Hippocampal formation (tissue), 2 donors: ENCODE measurements at regions not wholly inside any gene's neighbourhood (a gene's known extent, or its start where the extent isn't known, plus 50 kb on each side); places are given as distances from the start of the nearest gene placed in this dataset.

Experiments
- DNase-seq, 2 donors: peaks; one replicate each; lab custom pipeline; 2025; lab: John Stamatoyannopoulos, UW

GRCh38 chr17:72390675-72391508 lies 270.1 kb downstream of the SOX9 start:
- DNase-seq: no peak

- no peak for DNase-seq
Measured at GRCh38 chr17:72392056-72393010, 271.5 kb downstream of the SOX9 start.

- no peak for DNase-seq
Measured at GRCh38 chr17:72393553-72393952, 272.7 kb downstream of the SOX9 start.

- DNase-seq: no peak
Measured at GRCh38 chr17:72394531-72394930, 273.7 kb downstream of the SOX9 start.

- DNase-seq: no peak
Measured at GRCh38 chr17:72396121-72396520, 275.3 kb downstream of the SOX9 start.

- no peak for DNase-seq
Measured at GRCh38 chr17:72397223-72397667, 276.4 kb downstream of the SOX9 start.

GRCh38 chr17:72397687-72398086 lies 276.9 kb downstream of the SOX9 start:
- no peak for DNase-seq

GRCh38 chr17:72399023-72399607 lies 278.3 kb downstream of the SOX9 start:
- DNase-seq: no peak

GRCh38 chr17:72399608-72400487 lies 279.0 kb downstream of the SOX9 start:
- no peak for DNase-seq

- DNase-seq: no peak
Measured at GRCh38 chr17:72400488-72400827, 279.6 kb downstream of the SOX9 start.

- no peak for DNase-seq
Measured at GRCh38 chr17:72400863-72401262, 280.0 kb downstream of the SOX9 start.

GRCh38 chr17:72401883-72402726 lies 281.3 kb downstream of the SOX9 start:
- DNase-seq: no peak

- no peak for DNase-seq
Measured at GRCh38 chr17:72402727-72403210, 281.9 kb downstream of the SOX9 start.

GRCh38 chr17:72403713-72404209 lies 282.9 kb downstream of the SOX9 start:
- DNase-seq: no peak

GRCh38 chr17:72404872-72405271 lies 284.1 kb downstream of the SOX9 start:
- DNase-seq: no peak

- DNase-seq: no peak
Measured at GRCh38 chr17:72405662-72406230, 284.9 kb downstream of the SOX9 start.

- no peak for DNase-seq
Measured at GRCh38 chr17:72406498-72406897, 285.7 kb downstream of the SOX9 start.

- peak; percentile 27 to 67 for DNase-seq
Measured at GRCh38 chr17:72407336-72407909, 286.6 kb downstream of the SOX9 start.

- DNase-seq: no peak
Measured at GRCh38 chr17:72407931-72408330, 287.1 kb downstream of the SOX9 start.
